ENCODE measurements at regions not wholly inside any gene's neighbourhood (a gene's known extent, or its start where the extent isn't known, plus 50 kb on each side); places are given as distances from the start of the nearest gene placed in this dataset.

DNA sequence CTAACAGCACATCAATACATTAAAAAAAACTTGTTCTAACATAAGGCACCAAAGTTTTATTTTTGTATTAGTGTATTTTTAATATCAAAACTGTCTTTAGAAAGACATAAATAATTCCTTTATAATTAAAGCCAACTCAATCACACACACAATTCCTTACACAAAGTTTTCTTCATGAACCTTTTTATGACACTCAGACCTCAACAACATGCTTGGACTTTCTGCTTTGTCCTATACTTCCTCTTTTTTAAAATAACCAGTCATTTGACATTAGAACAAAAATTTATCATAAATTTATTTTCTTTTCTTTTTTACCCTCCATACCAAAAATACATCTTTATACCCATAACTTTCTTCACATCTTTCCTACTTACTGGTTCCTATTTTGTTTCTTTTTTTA, 292.0 kb upstream of the ARID1B start:
- in situ Hi-C loops (cut with HindIII; ENCODE audit: low pct_ligation_motif_present, low sequenced_read_pairs), result no loop called here

DNA sequence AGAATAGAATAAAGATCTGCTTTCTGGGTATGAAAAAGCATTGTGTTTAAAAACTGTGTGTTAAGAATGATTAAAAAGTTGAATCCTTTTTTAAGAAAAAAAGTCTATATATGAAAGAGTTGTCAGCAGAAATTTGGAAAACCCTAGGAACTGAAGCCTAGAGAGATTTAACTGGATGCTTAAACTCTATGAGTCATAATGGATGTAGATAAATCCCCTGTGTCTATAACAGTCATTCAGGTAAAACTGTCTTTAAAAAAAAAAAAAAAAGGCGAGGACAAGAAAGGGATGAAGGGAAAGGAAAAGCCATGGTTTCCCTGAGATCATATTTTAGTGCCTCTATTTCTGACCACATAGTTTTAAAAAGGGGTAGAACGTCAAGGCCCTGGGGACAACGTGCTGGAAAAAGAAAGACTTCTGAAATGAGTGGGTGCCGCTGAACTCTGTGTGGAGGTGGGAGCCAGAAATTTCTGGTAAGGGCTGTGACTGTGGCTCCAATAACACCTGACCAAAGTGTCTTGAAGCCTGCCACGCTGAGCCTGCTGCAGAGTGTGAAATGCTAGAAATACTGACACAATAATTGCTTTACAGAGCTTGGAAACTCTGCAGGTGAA, 302.6 kb upstream of the ARID1B start:
- no peak for DNase-seq
- in situ Hi-C loops (cut with HindIII; ENCODE audit: low pct_ligation_motif_present, low sequenced_read_pairs), result no loop called here

More for the DNA sequence above, 292.0 kb upstream of the ARID1B start:
- Histone ChIP-seq H3K4me3 (ENCODE audit: low read depth, low read length) (no peak overlapping the region), H3K36me3 (replicated peaks) (no peaks in the 10 kb centered on the region), H3K27ac (no peak overlapping the region), H3K27me3 (replicated peaks) (no peaks in the 10 kb centered on the region)
- TF ChIP-seq, protein P1, sequence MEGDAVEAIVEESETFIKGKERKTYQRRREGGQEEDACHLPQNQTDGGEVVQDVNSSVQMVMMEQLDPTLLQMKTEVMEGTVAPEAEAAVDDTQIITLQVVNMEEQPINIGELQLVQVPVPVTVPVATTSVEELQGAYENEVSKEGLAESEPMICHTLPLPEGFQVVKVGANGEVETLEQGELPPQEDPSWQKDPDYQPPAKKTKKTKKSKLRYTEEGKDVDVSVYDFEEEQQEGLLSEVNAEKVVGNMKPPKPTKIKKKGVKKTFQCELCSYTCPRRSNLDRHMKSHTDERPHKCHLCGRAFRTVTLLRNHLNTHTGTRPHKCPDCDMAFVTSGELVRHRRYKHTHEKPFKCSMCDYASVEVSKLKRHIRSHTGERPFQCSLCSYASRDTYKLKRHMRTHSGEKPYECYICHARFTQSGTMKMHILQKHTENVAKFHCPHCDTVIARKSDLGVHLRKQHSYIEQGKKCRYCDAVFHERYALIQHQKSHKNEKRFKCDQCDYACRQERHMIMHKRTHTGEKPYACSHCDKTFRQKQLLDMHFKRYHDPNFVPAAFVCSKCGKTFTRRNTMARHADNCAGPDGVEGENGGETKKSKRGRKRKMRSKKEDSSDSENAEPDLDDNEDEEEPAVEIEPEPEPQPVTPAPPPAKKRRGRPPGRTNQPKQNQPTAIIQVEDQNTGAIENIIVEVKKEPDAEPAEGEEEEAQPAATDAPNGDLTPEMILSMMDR (IDR thresholded peaks at IDR 0.05; ENCODE audit: low read depth, low read length, missing control alignments), result no peak
- DNase-seq, result no peak

DNA sequence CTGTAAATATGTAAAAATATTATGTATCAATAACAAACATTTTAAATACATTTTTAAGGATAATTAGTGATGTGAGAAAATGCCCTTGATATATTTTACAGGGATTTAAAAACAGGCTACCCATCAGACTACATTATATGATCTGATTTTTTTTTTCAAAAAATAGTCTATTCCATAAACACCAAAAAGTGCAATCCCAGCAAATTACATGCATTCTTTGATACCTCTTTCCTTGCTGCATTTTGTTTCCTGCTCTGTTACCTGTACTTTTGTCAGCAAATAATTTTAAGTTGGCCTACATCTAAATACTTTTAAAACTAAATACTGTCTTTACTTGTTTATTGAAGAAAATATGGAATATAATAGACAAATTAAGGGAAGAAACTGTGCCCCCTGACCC, 306.2 kb upstream of the ARID1B start:
- H3K4me3 ChIP-seq (ENCODE audit: low read depth, low read length), result no peak overlapping the region
- no peaks in the 10 kb centered on the region for H3K36me3 ChIP-seq (replicated peaks)
- in situ Hi-C loops (cut with HindIII; ENCODE audit: low pct_ligation_motif_present, low sequenced_read_pairs), result no loop called here
- H3K27me3 ChIP-seq (replicated peaks), result no peaks in the 10 kb centered on the region
- DNase-seq, result no peak
- no peak overlapping the region for H3K27ac ChIP-seq
- TF ChIP-seq, protein P1 (IDR thresholded peaks at IDR 0.05; ENCODE audit: low read depth, low read length, missing control alignments), result no peak

More for the DNA sequence above, 302.6 kb upstream of the ARID1B start:
- TF ChIP-seq, protein P1 (IDR thresholded peaks at IDR 0.05; ENCODE audit: low read depth, low read length, missing control alignments), result no peak
- no peak overlapping the region for H3K4me3 ChIP-seq (ENCODE audit: low read depth, low read length)
- H3K36me3 ChIP-seq (replicated peaks), result no peaks in the 10 kb centered on the region
- no peaks in the 10 kb centered on the region for H3K27me3 ChIP-seq (replicated peaks)
- no peak overlapping the region for H3K27ac ChIP-seq

DNA sequence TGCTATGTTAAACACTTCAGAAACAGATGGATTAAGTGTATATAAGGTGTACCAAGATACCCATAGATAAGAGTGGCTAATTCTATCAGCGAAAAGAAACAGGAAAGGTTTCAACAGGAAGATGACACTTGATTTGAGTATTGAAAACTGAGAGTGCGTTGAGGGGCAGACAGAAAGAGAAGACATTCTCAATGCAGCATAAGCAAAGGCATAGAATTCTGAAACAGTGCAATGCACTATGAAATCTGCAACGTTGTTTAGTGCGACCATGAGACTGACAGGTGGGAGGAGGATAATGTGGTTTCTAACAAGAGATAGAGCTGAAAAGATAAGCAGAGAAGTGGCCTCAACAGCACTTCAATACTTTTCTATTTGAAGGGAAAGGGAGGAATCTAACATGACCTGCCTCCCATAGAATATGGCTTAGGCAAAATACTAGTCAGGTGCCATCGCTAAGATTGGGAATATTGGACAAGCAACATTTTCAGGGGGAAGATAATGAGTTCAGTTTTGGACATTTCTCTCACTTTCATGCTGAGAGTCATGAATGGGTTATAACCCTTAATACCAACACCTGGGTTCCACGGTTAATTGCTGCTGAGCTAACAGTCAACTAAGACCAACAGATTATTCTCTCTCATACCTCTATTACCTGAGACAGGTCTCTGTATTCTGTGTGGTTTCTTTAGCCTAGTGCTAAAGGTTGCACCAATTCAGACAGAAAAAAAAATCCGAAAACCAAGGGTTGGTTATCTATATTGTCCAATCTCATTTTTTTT, 312.9 kb upstream of the ARID1B start:
- no peak overlapping the region for H3K27ac ChIP-seq
- no peaks in the 10 kb centered on the region for H3K36me3 ChIP-seq (replicated peaks)
- TF ChIP-seq, protein P1 (IDR thresholded peaks at IDR 0.05; ENCODE audit: low read depth, low read length, missing control alignments), result no peak
- no peak overlapping the region for H3K4me3 ChIP-seq (ENCODE audit: low read depth, low read length)
- no peaks in the 10 kb centered on the region for H3K27me3 ChIP-seq (replicated peaks)
- in situ Hi-C loops (cut with HindIII; ENCODE audit: low pct_ligation_motif_present, low sequenced_read_pairs), result no loop called here
- no peak for DNase-seq

DNA sequence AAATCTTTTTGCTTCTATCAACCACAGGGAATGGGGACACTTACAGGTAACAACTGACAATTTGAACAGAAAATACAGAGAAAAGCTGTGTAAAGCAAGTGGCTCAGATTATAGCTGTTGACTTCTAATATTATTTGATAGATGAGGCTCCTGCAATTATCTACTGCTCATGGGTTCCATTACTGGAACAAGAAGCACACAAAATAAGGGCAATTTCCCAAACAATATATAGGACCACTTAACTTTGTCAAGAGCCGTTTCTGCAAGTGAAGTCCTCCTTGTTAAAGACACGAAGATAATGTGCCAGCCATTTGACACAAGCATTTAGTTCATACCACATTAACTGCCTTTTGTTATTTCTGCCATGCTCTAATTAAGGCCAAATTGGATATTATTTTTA, 315.5 kb upstream of the ARID1B start:
- in situ Hi-C loops (cut with HindIII; ENCODE audit: low pct_ligation_motif_present, low sequenced_read_pairs), result no loop called here
- DNase-seq, result no peak
- H3K27ac ChIP-seq, result no peak overlapping the region

More for the DNA sequence above, 315.5 kb upstream of the ARID1B start:
- TF ChIP-seq, protein P1 (IDR thresholded peaks at IDR 0.05; ENCODE audit: low read depth, low read length, missing control alignments), result no peak
- H3K36me3 ChIP-seq (replicated peaks), result no peaks in the 10 kb centered on the region
- H3K27me3 ChIP-seq (replicated peaks), result no peaks in the 10 kb centered on the region
- H3K4me3 ChIP-seq (ENCODE audit: low read depth, low read length), result no peak overlapping the region
